Upper lobe of right lung (tissue), 1 donor: ENCODE measurements at regions not wholly inside any gene's neighbourhood (a gene's known extent, or its start where the extent isn't known, plus 50 kb on each side); places are given as distances from the start of the nearest gene placed in this dataset.

Experiments used
- ATAC-seq: fragments of 200-7000 bp; cut with Tn5 transposase; one replicate; pipeline ENCODE4 v1.9.1; 2020; ENCODE audit warnings: mild to moderate bottlenecking, moderate library complexity
- DNase-seq: peaks from one replicate; pipeline ENCODE4 v3.0.0-alpha.2; 2020
- H3K27ac ChIP-seq: fragments of 200-600 bp; one replicate; pipeline ENCODE4 v1.8.0; 2022
- H3K27me3 ChIP-seq: fragments of 200-600 bp; one replicate; pipeline ENCODE4 v1.8.0; 2022; ENCODE audit warnings: mild to moderate bottlenecking
- H3K36me3 ChIP-seq: fragments of 200-600 bp; one replicate; pipeline ENCODE4 v1.8.0; 2022
- H3K4me1 ChIP-seq: fragments of 200-600 bp; one replicate; pipeline ENCODE4 v1.8.0; 2022
- H3K4me3 ChIP-seq: fragments of 200-600 bp; one replicate; pipeline ENCODE4 v1.8.0; 2022; ENCODE audit warnings: mild to moderate bottlenecking
- H3K9me3 ChIP-seq: fragments of 200-600 bp; one replicate; pipeline ENCODE4 v1.8.0; 2022
- intact Hi-C: fragments of 100-400 bp; cut with DNase I; formaldehyde crosslinking; loops from one replicate; pipeline ENCODE4 v1.11.0; 2022
- TF ChIP-seq, protein P1 (sequence below): fragments of 200-600 bp; IDR thresholded peaks from one replicate; pipeline ENCODE4 v1.8.0; 2022; ENCODE audit warnings: antibody characterized with exemption
- donor health status: DM: no; HTN: yes; CAD: no; lungs with severe emphysema.

DNA sequence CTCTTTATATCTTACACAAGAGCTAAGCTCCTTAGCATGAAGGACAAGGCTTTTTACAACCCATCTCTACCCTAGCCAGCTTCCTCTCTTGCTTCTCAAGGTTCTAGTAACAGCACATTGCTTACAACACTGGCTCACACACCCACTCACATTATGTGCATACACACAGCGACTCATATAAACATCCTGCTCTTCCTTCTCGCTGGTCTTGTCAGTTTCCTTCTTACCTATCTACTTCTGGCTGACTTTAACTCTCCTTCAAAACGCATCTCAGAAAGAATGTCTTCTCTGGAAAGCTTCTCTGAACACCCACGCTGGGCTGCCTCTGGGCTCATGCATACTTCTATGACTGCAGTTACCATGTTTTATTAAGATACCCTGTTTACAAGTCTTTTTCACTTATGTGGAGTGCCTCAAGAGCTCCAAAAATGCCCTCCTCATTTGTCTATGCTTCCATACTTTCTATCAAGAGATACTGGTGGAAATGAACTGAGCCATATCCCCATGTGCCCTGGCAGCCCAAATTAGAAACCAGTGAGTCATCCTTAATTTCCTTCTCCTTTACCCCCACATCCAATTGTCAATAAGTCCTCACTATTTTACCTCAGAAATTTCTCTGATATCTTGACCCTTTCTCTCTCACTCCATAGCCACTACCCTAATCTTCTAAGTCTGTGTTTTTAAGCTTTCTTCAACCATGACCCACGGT, 126.9 kb upstream of the KRAS start:
- ATAC-seq (peak; percentile 89), DNase-seq (no peak)
- TF ChIP-seq, protein P1, sequence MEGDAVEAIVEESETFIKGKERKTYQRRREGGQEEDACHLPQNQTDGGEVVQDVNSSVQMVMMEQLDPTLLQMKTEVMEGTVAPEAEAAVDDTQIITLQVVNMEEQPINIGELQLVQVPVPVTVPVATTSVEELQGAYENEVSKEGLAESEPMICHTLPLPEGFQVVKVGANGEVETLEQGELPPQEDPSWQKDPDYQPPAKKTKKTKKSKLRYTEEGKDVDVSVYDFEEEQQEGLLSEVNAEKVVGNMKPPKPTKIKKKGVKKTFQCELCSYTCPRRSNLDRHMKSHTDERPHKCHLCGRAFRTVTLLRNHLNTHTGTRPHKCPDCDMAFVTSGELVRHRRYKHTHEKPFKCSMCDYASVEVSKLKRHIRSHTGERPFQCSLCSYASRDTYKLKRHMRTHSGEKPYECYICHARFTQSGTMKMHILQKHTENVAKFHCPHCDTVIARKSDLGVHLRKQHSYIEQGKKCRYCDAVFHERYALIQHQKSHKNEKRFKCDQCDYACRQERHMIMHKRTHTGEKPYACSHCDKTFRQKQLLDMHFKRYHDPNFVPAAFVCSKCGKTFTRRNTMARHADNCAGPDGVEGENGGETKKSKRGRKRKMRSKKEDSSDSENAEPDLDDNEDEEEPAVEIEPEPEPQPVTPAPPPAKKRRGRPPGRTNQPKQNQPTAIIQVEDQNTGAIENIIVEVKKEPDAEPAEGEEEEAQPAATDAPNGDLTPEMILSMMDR, result no peak
- Histone ChIP-seq H3K36me3 (no peaks in the 10 kb centered on the region), H3K27me3 (no peaks in the 10 kb centered on the region), H3K4me1 (no peaks in the 10 kb centered on the region), H3K27ac (no peak overlapping the region), H3K9me3 (no peaks in the 10 kb centered on the region), H3K4me3 (no peak overlapping the region)
- intact Hi-C loops, result no loop called here

- H3K4me1 ChIP-seq, result no peaks in the 10 kb centered on the region
- TF ChIP-seq, protein P1, result no peak
- H3K9me3 ChIP-seq, result no peaks in the 10 kb centered on the region
- H3K27me3 ChIP-seq, result no peaks in the 10 kb centered on the region
- H3K4me3 ChIP-seq, result no peak overlapping the region
- no peaks in the 10 kb centered on the region for H3K36me3 ChIP-seq
- intact Hi-C loops, result no loop called here
- no peak overlapping the region for H3K27ac ChIP-seq
- DNase-seq, result no peak
- no peak for ATAC-seq
Observed at GRCh38 chr12:25376985-25377384, 126.3 kb upstream of the KRAS start.

DNA sequence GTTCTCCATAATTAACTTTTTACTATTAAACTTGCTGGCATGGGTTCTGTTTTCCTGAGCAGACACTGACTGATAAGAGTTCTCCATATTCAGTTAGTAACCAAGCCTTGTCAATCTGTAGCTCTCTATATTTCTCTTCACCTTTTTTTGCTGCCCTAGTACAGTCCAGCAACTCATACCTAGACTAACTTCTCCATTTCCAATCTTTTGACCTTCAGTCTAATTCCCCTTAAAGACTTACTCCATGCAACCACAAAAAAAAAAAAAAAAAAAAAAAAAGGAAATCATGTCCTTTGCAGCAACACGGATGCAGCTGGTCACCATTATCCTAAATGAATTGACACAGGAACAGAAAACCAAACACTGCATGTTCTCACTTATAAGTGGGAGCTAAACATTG, 125.7 kb upstream of the KRAS start:
- DNase-seq (no peak), ATAC-seq (peak; percentile 46)
- Histone ChIP-seq H3K27ac (no peak overlapping the region), H3K9me3 (no peaks in the 10 kb centered on the region), H3K4me3 (no peak overlapping the region), H3K4me1 (no peaks in the 10 kb centered on the region), H3K27me3 (no peaks in the 10 kb centered on the region), H3K36me3 (no peaks in the 10 kb centered on the region)
- TF ChIP-seq, protein P1, result no peak
- intact Hi-C loops, result no loop called here

DNA sequence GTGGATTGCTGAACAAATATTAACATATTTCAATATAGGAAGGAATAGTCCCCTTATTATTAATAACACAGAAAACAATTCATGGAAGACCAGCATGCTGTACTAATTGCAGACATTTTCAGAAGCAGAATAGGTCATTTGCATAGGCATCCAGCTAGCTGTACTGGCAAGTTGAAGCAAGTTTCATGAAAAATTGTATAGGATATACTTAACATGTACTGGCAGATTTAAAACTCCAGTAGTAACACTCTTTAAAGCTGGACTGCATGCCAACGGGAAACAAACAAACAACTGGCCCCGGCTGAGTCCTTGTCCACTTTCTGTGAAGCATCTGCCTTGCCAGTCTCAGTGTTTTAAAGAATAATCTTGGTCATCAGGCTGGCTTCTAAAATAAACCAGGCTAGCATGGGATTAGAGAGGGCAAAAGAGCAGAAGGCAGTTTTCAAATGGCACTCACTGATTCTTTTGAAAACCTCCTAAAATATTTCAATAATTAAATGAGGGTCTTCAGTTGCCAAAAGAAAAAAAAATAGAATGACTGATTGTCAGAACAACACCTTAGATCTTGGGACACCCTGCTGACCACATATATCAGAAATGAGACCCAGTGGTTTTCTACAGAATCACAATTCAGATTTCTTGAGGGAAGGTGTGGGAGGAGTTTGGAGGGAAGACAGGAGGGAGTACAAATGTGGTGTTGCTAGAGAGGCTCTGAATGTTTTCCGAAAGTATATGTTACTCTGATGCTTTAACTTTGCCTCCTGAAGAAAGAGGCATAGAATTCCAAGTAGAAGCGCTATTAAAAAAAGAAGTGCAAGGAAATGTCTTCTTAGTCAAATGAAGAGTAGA, 122.5 kb upstream of the KRAS start:
- no peaks in the 10 kb centered on the region for H3K27me3 ChIP-seq
- DNase-seq (no peak), ATAC-seq (no peak)
- intact Hi-C loops, result no loop called here
- no peak overlapping the region for H3K27ac ChIP-seq
- H3K4me3 ChIP-seq, result no peak overlapping the region
- H3K9me3 ChIP-seq, result no peaks in the 10 kb centered on the region
- H3K4me1 ChIP-seq, result no peaks in the 10 kb centered on the region
- TF ChIP-seq, protein P1, result no peak
- H3K36me3 ChIP-seq, result no peaks in the 10 kb centered on the region

GRCh38 chr12:25372002-25372401, 121.3 kb upstream of the KRAS start:
- DNase-seq (no peak), ATAC-seq (no peak)
- Histone ChIP-seq H3K4me3 (no peak overlapping the region), H3K36me3 (no peaks in the 10 kb centered on the region), H3K4me1 (no peaks in the 10 kb centered on the region), H3K9me3 (no peaks in the 10 kb centered on the region), H3K27me3 (no peaks in the 10 kb centered on the region), H3K27ac (no peak overlapping the region)
- TF ChIP-seq, protein P1, result no peak
- intact Hi-C loops, result no loop called here
